ENCODE measurements at regions not wholly inside any gene's neighbourhood (a gene's known extent, or its start where the extent isn't known, plus 50 kb on each side); places are given as distances from the start of the nearest gene placed in this dataset.

DNA sequence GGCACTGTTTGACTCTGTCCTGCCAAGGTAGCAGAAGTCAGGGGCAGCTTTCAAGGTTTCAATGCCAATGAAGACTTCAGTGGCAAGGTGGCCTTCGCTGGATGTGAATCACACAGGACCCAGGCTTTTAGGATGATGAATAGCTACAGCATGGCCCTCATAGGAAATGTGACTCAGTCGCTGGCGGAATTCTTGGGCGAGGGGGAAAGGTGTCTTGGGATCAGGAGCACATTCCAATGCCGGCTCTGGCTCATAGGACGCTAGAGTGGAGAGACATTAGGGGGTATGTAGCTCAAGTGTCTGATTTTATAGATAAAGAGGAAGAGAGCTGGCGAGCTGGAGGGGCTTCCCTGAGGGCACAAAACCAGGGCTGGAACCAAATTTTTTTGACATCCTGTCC lies 68.6 kb downstream of the SMIM21 start:
- intact Hi-C loops (cut with DNase I) = no loop called here
- no peak overlapping the region for H3K4me3 ChIP-seq
- H3K36me3 ChIP-seq = no peaks in the 10 kb centered on the region
- H3K27me3 ChIP-seq = no peaks in the 10 kb centered on the region
- H3K27ac ChIP-seq = no peak overlapping the region
- no peak for ATAC-seq
- H3K4me1 ChIP-seq = no peaks in the 10 kb centered on the region
- WGBS (ENCODE audit: insufficient coverage, low coverage, low lambda C conversion rate, missing lambda C conversion rate) = 84% methylated on average over 5 of the region's 7 CpGs
- no peaks in the 10 kb centered on the region for H3K9me3 ChIP-seq
- TF ChIP-seq POLR2A (IDR thresholded peaks at IDR 0.05) = no peak
- TF ChIP-seq, protein P1, sequence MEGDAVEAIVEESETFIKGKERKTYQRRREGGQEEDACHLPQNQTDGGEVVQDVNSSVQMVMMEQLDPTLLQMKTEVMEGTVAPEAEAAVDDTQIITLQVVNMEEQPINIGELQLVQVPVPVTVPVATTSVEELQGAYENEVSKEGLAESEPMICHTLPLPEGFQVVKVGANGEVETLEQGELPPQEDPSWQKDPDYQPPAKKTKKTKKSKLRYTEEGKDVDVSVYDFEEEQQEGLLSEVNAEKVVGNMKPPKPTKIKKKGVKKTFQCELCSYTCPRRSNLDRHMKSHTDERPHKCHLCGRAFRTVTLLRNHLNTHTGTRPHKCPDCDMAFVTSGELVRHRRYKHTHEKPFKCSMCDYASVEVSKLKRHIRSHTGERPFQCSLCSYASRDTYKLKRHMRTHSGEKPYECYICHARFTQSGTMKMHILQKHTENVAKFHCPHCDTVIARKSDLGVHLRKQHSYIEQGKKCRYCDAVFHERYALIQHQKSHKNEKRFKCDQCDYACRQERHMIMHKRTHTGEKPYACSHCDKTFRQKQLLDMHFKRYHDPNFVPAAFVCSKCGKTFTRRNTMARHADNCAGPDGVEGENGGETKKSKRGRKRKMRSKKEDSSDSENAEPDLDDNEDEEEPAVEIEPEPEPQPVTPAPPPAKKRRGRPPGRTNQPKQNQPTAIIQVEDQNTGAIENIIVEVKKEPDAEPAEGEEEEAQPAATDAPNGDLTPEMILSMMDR (IDR thresholded peaks at IDR 0.05) = no peak
- DNase-seq = no peak

DNA sequence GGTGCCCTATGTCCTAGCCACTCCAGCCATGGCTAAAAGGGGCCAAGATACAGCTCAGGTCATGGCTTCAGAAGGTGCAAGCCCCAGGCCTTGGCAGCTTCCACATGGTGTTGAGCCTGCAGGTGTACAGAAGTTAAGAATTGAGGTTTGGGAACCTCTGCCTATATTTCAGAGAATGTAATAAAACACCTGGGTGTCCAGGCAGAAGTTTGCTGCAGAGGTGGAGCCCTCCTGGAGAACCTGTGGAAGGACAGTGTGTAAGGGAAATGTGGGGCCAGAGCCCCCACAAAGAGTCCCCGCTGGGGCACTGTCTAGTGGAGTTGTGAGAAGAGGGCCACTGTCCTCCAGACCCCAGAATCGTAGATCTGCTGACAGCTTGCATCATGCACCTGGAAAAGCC lies 74.1 kb downstream of the SMIM21 start:
- no peak for ATAC-seq
- H3K4me3 ChIP-seq = no peak overlapping the region
- no peaks in the 10 kb centered on the region for H3K27me3 ChIP-seq
- no peak for TF ChIP-seq POLR2A (IDR thresholded peaks at IDR 0.05)
- TF ChIP-seq, protein P1 (IDR thresholded peaks at IDR 0.05) = no peak
- no peaks in the 10 kb centered on the region for H3K4me1 ChIP-seq
- no peak overlapping the region for H3K27ac ChIP-seq
- no peaks in the 10 kb centered on the region for H3K36me3 ChIP-seq
- intact Hi-C loops (cut with DNase I) = no loop called here
- DNase-seq = no peak
- WGBS (ENCODE audit: insufficient coverage, low coverage, low lambda C conversion rate, missing lambda C conversion rate) = 60% methylated on average over 1 of the region's 2 CpGs
- H3K9me3 ChIP-seq = no peaks in the 10 kb centered on the region

DNA sequence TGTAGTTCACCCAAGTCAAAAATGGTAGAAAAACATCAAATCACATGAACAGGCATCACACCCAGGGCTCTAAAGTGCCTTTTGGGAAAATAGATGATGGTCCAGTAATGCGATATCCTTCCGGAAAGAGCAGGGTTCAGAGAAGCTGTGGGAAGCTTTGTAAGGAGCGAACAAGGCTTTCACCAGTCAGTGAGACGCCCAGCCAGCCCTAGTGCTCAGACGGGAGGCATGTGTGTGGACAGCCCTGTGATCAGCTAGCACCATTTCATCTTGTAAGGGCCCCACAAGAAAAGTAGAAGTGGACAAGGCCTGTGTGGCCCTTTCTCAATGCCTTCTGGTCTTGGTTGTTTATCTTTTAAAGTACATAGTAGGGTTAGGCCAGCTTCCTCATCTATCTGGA lies 76.1 kb downstream of the SMIM21 start:
- H3K27ac ChIP-seq = no peak overlapping the region
- no peaks in the 10 kb centered on the region for H3K27me3 ChIP-seq
- no peaks in the 10 kb centered on the region for H3K36me3 ChIP-seq
- intact Hi-C loops (cut with DNase I) = no loop called here
- WGBS (ENCODE audit: insufficient coverage, low coverage, low lambda C conversion rate, missing lambda C conversion rate) = 77% methylated on average over 3 of the region's 5 CpGs
- ATAC-seq (no peak), DNase-seq (no peak)
- H3K4me3 ChIP-seq = no peak overlapping the region
- TF ChIP-seq, protein P1 (IDR thresholded peaks at IDR 0.05) = no peak
- TF ChIP-seq POLR2A (IDR thresholded peaks at IDR 0.05) = no peak
- H3K9me3 ChIP-seq = no peaks in the 10 kb centered on the region
- no peaks in the 10 kb centered on the region for H3K4me1 ChIP-seq

DNA sequence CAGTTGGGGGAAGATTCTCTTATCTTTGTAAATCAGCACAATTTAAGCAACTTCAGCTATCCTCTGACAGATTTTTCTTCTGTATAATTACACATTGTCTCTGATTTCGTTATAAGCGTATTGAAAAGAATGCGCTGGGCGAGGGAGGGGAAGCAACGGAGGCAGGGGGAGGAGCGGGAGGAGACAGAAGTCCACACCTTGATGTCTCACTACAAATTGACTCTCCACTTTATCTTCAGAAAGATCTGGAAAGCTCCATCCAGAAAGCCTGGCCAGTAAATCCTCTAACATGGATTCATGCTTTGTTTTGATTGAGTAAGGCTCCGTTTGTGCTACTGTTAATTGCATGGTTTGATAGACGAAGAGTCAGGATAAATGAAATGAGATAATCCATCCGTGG lies 76.6 kb downstream of the SMIM21 start:
- no peak for ATAC-seq

More for the DNA sequence above, 76.6 kb downstream of the SMIM21 start:
- TF ChIP-seq, protein P1 (IDR thresholded peaks at IDR 0.05) = no peak
- no peak for TF ChIP-seq POLR2A (IDR thresholded peaks at IDR 0.05)
- intact Hi-C loops (cut with DNase I) = no loop called here
- Histone ChIP-seq H3K27me3 (no peaks in the 10 kb centered on the region), H3K4me1 (no peaks in the 10 kb centered on the region), H3K9me3 (no peaks in the 10 kb centered on the region), H3K36me3 (no peaks in the 10 kb centered on the region), H3K4me3 (no peak overlapping the region), H3K27ac (no peak overlapping the region)
- no peak for DNase-seq
- WGBS (ENCODE audit: insufficient coverage, low coverage, low lambda C conversion rate, missing lambda C conversion rate) = 66% methylated on average over 9 of the region's 9 CpGs
